HepG2 (cell line): ENCODE measurements at regions not wholly inside any gene's neighbourhood (a gene's known extent, or its start where the extent isn't known, plus 50 kb on each side); places are given as distances from the start of the nearest gene placed in this dataset.

Experiments used
- ATAC-seq: fragments of 200-7000 bp; cut with Tn5 transposase; 3 replicates; pipeline ENCODE4 v1.9.1; 2020; ENCODE audit warnings: mild to moderate bottlenecking, moderate library complexity
- BruUV-seq: library from RNA; stranded (reverse); fragments of 400-500 nt; replicated peaks from 2 replicates; lab custom pipeline; 2021; lab: Mats Ljungman, UMichigan
- CTCF ChIA-PET: fragments of 300-600 bp; formaldehyde crosslinking; extraction: SDS; loops from one replicate; lab custom pipeline; 2021; ENCODE audit warnings: low total read pairs, inconsistent platforms, low intra/inter-chr PET ratio; lab: Yijun Ruan, JAX
- POLR2A ChIA-PET: fragments of 350-600 bp; sonication (Branson Sonifier 250); formaldehyde crosslinking; loops from one replicate; lab custom pipeline; 2020; ENCODE audit warnings: antibody characterized with exemption, inconsistent platforms; lab: Yijun Ruan, JAX
- DNase-seq: peaks from one replicate; pipeline ENCODE4 v3.0.0-alpha.2; 2015; ENCODE audit warnings: low spot score
- FAIRE-seq: peaks from 3 replicates; lab custom pipeline; 2011; peaks lifted over from hg19 to GRCh38; lab: Jason Lieb, UNC
- H2AFZ ChIP-seq: one replicate; pipeline ENCODE4 v1.6.1; 2011; ENCODE audit warnings: low read length, inconsistent platforms
- H3K27ac ChIP-seq: fragments of 300-600 bp; 3 replicates; pipeline ENCODE4 v1.8.0; 2011; ENCODE audit warnings: mixed run types, mild to moderate bottlenecking, mixed read lengths, low read length, inconsistent platforms; ENCODE audit not compliant: insufficient read depth; ENCODE audit errors: extremely low read length
- H3K27me3 ChIP-seq, 2 experiments: fragments of 200-600 bp in 1 of 2; 2 replicates in 1 of 2; 3 replicates in 1 of 2; pipeline versions ENCODE4 v1.6.0 to v1.8.0; 2011; ENCODE audit warnings: low read length in 2 of 2, mild to moderate bottlenecking in 2 of 2, moderate library complexity in 2 of 2, inconsistent platforms in 1 of 2; ENCODE audit not compliant: insufficient read depth in 2 of 2, control insufficient read depth in 1 of 2
- H3K36me3 ChIP-seq, 2 experiments: fragments of 200-600 bp in 1 of 2; replicated peaks in 1 of 2; 2 replicates in 1 of 2; 3 replicates in 1 of 2; pipeline versions ENCODE4 v1.5.1 to v1.8.0; 2011; ENCODE audit warnings: low read length in 2 of 2, inconsistent platforms in 1 of 2; ENCODE audit not compliant: insufficient read depth in 2 of 2, control insufficient read depth in 1 of 2
- H3K4me1 ChIP-seq: 2 replicates; pipeline ENCODE4 v1.5.1; 2012; ENCODE audit warnings: low read length, inconsistent platforms; ENCODE audit not compliant: insufficient read depth
- H3K4me2 ChIP-seq: 2 replicates; pipeline ENCODE4 v1.6.0; 2011; ENCODE audit warnings: low read depth, low read length, inconsistent platforms
- H3K4me3 ChIP-seq, 3 experiments: fragments of 200-600 bp in 1 of 3; sonication (generic), shearing (Covaris generic) in 1 of 3; replicated peaks in 1 of 3; 2 replicates each; pipeline ENCODE4 v1.5.1; 2011 to 2016; ENCODE audit warnings: low read length in 3 of 3, inconsistent platforms in 2 of 3, low read depth in 2 of 3, mild to moderate bottlenecking in 2 of 3, control low read depth in 1 of 3, mixed read lengths in 1 of 3; ENCODE audit not compliant: insufficient read depth in 1 of 3
- H3K79me2 ChIP-seq: one replicate; pipeline ENCODE4 v1.6.1; 2011; ENCODE audit warnings: low read length, inconsistent platforms; ENCODE audit not compliant: insufficient read depth
- H3K9ac ChIP-seq: 2 replicates; pipeline ENCODE4 v1.6.0; 2011; ENCODE audit warnings: mild to moderate bottlenecking, low read depth, low read length, inconsistent platforms; ENCODE audit not compliant: insufficient read depth
- H3K9me3 ChIP-seq: 2 replicates; pipeline ENCODE4 v1.5.1; 2012; ENCODE audit warnings: mild to moderate bottlenecking, low read length
- H4K20me1 ChIP-seq: 2 replicates; pipeline ENCODE4 v1.6.0; 2011; ENCODE audit warnings: inconsistent platforms, mild to moderate bottlenecking, low read length, moderate library complexity; ENCODE audit not compliant: insufficient read depth
- AKAP8 ChIP-seq: sonication (generic); formaldehyde crosslinking; IDR thresholded peaks from 2 replicates; pipeline ENCODE4 v1.5.1; 2020; ENCODE audit warnings: mild to moderate bottlenecking, missing genetic modification reagents
- CEBPZ ChIP-seq: IDR thresholded peaks from 2 replicates; pipeline ENCODE4 v1.6.1; 2012; ENCODE audit warnings: low read length, improper control_type of control experiment
- GTF3A ChIP-seq: sonication (generic); formaldehyde crosslinking; conservative IDR thresholded peaks from 2 replicates; pipeline ENCODE4 v1.4.0; 2020; ENCODE audit warnings: mild to moderate bottlenecking, missing genetic modification reagents
- NR1H2 ChIP-seq: sonication (generic); formaldehyde crosslinking; IDR thresholded peaks from 2 replicates; pipeline ENCODE4 v1.8.1; 2022; ENCODE audit warnings: low read depth, missing genetic modification reagents, borderline replicate concordance
- PCBP1 ChIP-seq: fragments of 200-400 bp; formaldehyde crosslinking; IDR thresholded peaks from 2 replicates; pipeline ENCODE4 v1.6.1; 2017; ENCODE audit warnings: mild to moderate bottlenecking, low read depth, low read length, borderline replicate concordance
- SRSF9 ChIP-seq: fragments of 200-400 bp; formaldehyde crosslinking; IDR thresholded peaks from 2 replicates; pipeline ENCODE4 v1.6.1; 2018; ENCODE audit warnings: borderline replicate concordance, mild to moderate bottlenecking, low read depth, low read length; ENCODE audit not compliant: insufficient read depth, poor library complexity, severe bottlenecking
- THRA ChIP-seq: sonication (generic); formaldehyde crosslinking; IDR thresholded peaks from 2 replicates; pipeline ENCODE4 v1.4.0; 2020; ENCODE audit warnings: missing genetic modification reagents, borderline replicate concordance
- ZFP36 ChIP-seq: fragments of 150-350 bp; IDR thresholded peaks from 2 replicates; pipeline ENCODE4 v1.6.1; 2018; ENCODE audit warnings: borderline replicate concordance, low read length, low read depth; ENCODE audit not compliant: partially characterized antibody
- ZFP36L1 ChIP-seq: sonication (generic); formaldehyde crosslinking; IDR thresholded peaks from 2 replicates; pipeline ENCODE4 v1.8.0; 2022; ENCODE audit warnings: mild to moderate bottlenecking, missing genetic modification reagents, moderate library complexity
- ZNF292 ChIP-seq: sonication (generic); formaldehyde crosslinking; IDR thresholded peaks from 2 replicates; pipeline ENCODE4 v1.8.1; 2022; ENCODE audit warnings: mild to moderate bottlenecking, low read depth, missing genetic modification reagents, borderline replicate concordance
- ZNF335 ChIP-seq: sonication (generic); formaldehyde crosslinking; IDR thresholded peaks from 2 replicates; pipeline ENCODE4 v1.4.0; 2020; ENCODE audit warnings: missing genetic modification reagents
- ZNF597 ChIP-seq: sonication (generic); formaldehyde crosslinking; IDR thresholded peaks from 2 replicates; pipeline ENCODE4 v1.5.0; 2020; ENCODE audit warnings: missing genetic modification reagents
- ZNF670 ChIP-seq: sonication (generic); formaldehyde crosslinking; IDR thresholded peaks from 2 replicates; pipeline ENCODE4 v1.8.0; 2022; ENCODE audit warnings: mild to moderate bottlenecking, missing genetic modification reagents, borderline replicate concordance
- ZSCAN25 ChIP-seq: sonication (generic); formaldehyde crosslinking; IDR thresholded peaks from 2 replicates; pipeline ENCODE4 v1.8.0; 2022; ENCODE audit warnings: mild to moderate bottlenecking, missing genetic modification reagents
- WGBS: methylation state at CpG from one replicate; pipeline ENCODE4 v1.1.6; 2017; ENCODE audit warnings: low lambda C conversion rate; 5-methylcytosine and 5-hydroxymethylcytosine counted together
- in situ Hi-C: cut with HindIII; loops from 2 replicates; pipeline ENCODE4 v1.10.0; 2017; ENCODE audit warnings: low pct_unique_long_range_greater_than_20kb; ENCODE audit not compliant: extremely low pct_ligation_motif_present
- intact Hi-C: fragments of 100-400 bp; cut with micrococcal nuclease; formaldehyde crosslinking; loops from one replicate; pipeline ENCODE4 v1.10.0; 2022; ENCODE audit not compliant: unreplicated experiment

- no peak for DNase-seq
- FAIRE-seq, result no peak
- CTCF ChIA-PET, result no interaction called here
- TF ChIP-seq NR1H2 (no peak), ZNF292 (CRISPR knock-in tag) (no peak), ZSCAN25 (CRISPR knock-in tag) (no peak), GTF3A (CRISPR knock-in tag) (no peak), SRSF9 (no peak), ZNF335 (CRISPR knock-in tag) (no peak), AKAP8 (CRISPR knock-in tag) (no peak), PCBP1 (no peak), ZNF597 (no peak), CEBPZ (no peak), THRA (CRISPR knock-in tag) (no peak), ZNF670 (no peak), ZFP36L1 (CRISPR knock-in tag) (no peak), ZFP36 (no peak)
Observed at GRCh38 chr12:74018849-74019248, 518.8 kb upstream of the ATXN7L3B start.

More at GRCh38 chr12:74018849-74019248, 518.8 kb upstream of the ATXN7L3B start:
- intact Hi-C loops, result no loop called here
- Histone ChIP-seq H3K4me1 (no peaks in the 10 kb centered on the region), H3K9ac (no peak overlapping the region), H3K4me2 (no peak overlapping the region), H4K20me1 (no peaks in the 10 kb centered on the region), H2AFZ (no peak overlapping the region), H3K4me3 (no peak overlapping the region), H3K36me3 (no peaks in the 10 kb centered on the region), H3K27me3 (no peaks in the 10 kb centered on the region), H3K9me3 (no peaks in the 10 kb centered on the region), H3K27ac (no peak overlapping the region), H3K79me2 (no peaks in the 10 kb centered on the region)
- WGBS, result 0% methylated on average over 1 of the region's 1 CpG
- POLR2A ChIA-PET, result no interaction called here
- ATAC-seq, result no peak
- in situ Hi-C loops, result no loop called here
- no TSS peak for BruUV-seq
